Fibroblast of villous mesenchyme (primary cell): ENCODE measurements at regions not wholly inside any gene's neighbourhood (a gene's known extent, or its start where the extent isn't known, plus 50 kb on each side); places are given as distances from the start of the nearest gene placed in this dataset.

ENCODE experiments used
- DNase-seq: peaks from one replicate; pipeline ENCODE4 v3.0.0-alpha.2; 2010; ENCODE audit warnings: low read depth
- H3K4me3 ChIP-seq: 2 replicates; pipeline ENCODE4 v1.5.1; 2011; ENCODE audit warnings: low read depth, mild to moderate bottlenecking, low read length
- TF ChIP-seq, protein P1 (sequence below): IDR thresholded peaks from 2 replicates; pipeline ENCODE4 v1.5.1; 2012; ENCODE audit warnings: low read depth, mild to moderate bottlenecking, low read length; ENCODE audit not compliant: insufficient read depth

DNA sequence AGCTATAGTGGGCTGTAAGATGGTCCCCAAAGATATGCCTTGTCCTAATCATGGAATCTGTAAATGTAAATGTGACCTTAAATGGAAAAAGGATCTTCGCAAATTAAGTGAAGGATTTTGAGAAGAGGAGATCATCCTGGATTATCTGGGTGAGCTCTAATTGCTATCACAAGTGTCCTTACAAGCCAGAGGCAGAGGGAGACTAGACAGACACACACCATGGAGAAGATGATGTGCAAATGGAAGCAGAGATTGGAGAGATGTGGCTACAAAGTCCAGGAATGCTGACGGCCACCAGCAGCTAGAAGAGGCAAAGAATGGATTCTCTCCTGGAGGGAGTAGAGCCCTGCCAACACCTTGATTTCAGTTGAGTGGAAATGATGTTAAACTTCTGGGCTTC lies 102.3 kb upstream of the PROK2 start:
- no peak for DNase-seq
- no peak overlapping the region for H3K4me3 ChIP-seq
- TF ChIP-seq, protein P1, sequence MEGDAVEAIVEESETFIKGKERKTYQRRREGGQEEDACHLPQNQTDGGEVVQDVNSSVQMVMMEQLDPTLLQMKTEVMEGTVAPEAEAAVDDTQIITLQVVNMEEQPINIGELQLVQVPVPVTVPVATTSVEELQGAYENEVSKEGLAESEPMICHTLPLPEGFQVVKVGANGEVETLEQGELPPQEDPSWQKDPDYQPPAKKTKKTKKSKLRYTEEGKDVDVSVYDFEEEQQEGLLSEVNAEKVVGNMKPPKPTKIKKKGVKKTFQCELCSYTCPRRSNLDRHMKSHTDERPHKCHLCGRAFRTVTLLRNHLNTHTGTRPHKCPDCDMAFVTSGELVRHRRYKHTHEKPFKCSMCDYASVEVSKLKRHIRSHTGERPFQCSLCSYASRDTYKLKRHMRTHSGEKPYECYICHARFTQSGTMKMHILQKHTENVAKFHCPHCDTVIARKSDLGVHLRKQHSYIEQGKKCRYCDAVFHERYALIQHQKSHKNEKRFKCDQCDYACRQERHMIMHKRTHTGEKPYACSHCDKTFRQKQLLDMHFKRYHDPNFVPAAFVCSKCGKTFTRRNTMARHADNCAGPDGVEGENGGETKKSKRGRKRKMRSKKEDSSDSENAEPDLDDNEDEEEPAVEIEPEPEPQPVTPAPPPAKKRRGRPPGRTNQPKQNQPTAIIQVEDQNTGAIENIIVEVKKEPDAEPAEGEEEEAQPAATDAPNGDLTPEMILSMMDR = no peak

DNA sequence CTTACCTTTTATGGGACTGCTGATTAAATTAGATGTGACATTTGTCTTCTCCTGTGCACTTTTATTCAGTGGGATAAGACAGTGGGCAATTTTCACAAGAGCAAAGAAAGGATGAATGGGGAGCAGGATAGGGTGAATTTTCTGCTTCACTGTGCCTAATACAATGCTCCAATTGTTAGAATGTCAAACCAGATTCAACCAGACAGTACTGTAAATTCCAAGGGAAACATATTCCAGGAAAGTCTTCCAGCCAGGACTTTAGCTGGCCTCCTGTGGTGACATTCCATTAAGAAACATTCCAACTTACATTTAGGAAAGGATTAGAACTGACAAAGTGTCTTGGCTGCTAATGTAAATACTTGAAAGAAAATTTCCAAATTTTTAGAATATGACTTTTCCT lies 100.1 kb upstream of the PROK2 start:
- TF ChIP-seq, protein P1 = no peak
- H3K4me3 ChIP-seq = no peak overlapping the region
- DNase-seq = no peak

DNA sequence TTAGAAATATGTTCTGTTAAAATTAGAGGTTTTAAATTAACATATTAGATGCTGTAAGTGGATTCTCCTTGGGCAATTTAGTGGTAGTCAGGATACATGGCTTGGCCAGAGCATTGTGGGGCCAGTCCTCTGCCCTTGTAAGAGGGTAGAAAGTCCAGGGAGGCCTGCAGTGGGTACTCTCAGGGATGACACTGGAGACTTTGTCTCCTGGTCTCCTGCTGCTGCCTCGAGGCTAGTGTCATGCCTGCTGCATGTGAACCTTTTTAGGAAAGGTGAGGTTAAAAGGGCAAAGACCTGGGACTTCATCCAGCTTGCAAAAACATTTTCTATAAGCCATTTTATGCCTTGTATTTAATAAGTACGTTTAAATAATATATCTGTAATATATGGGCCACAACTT lies 96.8 kb upstream of the PROK2 start:
- no peak overlapping the region for H3K4me3 ChIP-seq
- TF ChIP-seq, protein P1 = no peak
- DNase-seq = no peak

DNA sequence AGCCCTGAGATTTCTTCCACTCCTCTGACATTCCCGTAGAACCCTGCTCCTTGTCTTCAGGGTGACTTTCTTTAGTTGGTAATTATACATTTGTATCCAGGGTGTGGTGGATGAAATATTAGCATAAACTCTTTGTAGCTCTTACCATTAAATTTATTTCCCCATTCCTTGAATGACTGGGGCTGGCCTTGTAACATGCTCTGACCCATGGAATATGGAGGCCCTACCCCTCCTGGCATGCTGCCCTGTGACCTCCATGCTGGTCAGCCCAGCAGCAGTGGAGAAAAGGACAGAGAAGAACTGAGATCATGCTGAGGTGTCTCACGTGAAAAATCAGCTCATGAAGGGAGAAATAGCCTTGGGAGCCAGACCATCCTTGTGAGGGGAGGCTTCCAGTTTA lies 96.1 kb upstream of the PROK2 start:
- TF ChIP-seq, protein P1 = no peak
- no peak for DNase-seq
- no peak overlapping the region for H3K4me3 ChIP-seq

DNA sequence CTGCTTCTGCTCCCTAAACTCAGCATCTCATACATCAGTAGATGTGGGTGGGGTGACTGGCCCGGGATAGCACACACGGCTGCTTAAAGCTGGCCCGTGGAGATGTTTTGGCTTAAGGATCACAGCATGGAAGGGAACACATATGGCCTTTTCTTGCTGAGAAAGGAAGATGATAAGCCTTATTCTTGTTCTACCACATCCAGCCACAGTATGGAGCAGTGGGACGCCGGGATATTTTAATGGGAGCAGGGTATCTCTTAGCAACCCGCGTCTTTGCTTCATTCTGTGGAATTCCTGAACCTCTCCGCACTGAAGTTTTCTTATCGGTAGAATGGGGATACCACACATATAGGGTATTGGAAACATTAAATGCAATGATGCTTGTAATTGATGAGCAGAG lies 94.1 kb upstream of the PROK2 start:
- no peak for DNase-seq
- TF ChIP-seq, protein P1 = no peak
- H3K4me3 ChIP-seq = no peak overlapping the region

DNA sequence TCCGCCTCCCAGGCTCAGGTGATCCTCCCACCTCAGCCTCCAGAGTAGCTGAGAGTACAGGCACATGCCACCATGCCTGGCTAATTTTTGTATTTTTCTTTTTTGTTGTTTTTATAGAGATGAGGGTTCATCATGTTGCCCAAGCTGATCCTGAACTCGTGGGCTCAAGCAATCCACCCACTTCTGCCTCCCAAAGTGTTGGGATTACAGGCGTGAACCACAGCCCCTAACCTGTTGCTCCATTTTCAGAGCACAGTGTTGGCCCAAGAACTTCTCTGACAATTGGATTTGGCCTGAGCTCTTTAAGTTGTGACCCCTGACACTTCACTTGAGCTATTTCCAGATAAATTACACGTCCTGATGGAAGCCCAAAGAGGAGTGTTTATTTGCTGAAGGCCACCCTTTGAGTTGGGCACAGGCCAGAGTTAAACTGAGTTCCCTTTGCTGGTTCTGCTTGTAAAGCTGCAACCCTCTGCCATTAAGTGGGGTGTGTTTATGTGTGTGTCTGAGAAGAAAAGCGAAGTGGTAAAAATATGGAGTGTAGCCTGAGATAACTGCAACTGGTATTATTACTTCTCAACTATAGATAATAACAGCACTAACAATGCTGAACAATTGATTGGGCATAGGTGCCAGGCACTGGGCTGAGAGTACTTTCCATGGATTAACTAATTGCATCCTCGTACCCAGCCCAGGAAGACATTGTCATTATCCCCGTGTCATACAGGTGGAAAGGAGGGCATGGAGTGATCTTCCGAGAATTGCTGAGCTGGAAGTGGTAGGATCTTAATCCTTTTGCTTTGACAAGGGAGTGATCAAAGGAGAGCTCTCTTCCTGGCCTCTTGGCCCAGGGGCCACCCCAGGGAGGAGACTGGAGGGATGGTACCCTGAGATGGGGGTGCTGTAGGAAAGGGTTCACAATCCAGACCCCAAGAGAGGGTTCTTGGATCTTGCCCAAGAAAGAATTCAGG lies 91.5 kb upstream of the PROK2 start:
- H3K4me3 ChIP-seq = no peak overlapping the region

More for the DNA sequence above, 91.5 kb upstream of the PROK2 start:
- TF ChIP-seq, protein P1 = no peak
- no peak for DNase-seq
